ENCODE measurements at regions not wholly inside any gene's neighbourhood (a gene's known extent, or its start where the extent isn't known, plus 50 kb on each side); places are given as distances from the start of the nearest gene placed in this dataset.

DNA sequence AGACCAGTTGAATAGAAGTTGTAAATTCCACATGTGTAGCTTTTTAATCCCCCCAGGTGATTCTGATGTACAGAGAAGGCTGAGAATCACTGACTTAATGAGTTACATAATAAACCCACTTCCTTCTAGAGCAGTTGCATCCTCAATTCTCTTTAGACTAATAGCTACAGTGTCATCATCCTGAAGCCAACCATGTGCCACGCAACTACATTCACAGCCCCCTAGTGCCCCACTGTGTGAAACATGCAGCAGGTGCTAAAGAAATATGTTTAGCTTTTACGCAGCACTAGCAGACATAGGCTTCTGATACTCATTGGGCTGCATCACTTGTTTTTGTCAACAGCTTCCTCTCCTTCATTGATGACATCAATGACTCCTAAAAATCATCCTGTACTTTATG lies 1168.3 kb downstream of the BCL11B start (continued):
- TF ChIP-seq, protein P1, sequence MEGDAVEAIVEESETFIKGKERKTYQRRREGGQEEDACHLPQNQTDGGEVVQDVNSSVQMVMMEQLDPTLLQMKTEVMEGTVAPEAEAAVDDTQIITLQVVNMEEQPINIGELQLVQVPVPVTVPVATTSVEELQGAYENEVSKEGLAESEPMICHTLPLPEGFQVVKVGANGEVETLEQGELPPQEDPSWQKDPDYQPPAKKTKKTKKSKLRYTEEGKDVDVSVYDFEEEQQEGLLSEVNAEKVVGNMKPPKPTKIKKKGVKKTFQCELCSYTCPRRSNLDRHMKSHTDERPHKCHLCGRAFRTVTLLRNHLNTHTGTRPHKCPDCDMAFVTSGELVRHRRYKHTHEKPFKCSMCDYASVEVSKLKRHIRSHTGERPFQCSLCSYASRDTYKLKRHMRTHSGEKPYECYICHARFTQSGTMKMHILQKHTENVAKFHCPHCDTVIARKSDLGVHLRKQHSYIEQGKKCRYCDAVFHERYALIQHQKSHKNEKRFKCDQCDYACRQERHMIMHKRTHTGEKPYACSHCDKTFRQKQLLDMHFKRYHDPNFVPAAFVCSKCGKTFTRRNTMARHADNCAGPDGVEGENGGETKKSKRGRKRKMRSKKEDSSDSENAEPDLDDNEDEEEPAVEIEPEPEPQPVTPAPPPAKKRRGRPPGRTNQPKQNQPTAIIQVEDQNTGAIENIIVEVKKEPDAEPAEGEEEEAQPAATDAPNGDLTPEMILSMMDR (IDR thresholded peaks at IDR 0.05), result no peak

DNA sequence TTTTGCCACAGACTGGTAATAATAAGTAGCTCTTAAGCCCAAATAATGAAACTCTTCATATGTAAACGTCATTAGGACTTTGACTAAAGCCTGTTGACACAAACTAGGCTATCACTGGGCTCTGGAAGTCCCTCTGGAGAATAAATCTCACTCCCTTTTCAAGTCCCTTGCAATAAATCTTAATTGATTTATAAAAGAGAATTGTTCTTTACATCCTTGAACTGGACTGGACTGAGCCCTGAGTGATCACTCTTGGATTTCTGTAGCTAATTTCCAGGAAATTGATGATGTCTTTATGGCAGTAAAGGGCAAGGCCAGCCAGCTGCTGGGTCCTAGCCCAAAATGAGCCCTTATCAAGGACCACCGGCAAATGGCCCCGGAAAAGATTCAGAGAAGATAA lies 1162.7 kb downstream of the BCL11B start:
- H3K9me3 ChIP-seq, result no peaks in the 10 kb centered on the region
- no peaks in the 10 kb centered on the region for H3K4me1 ChIP-seq (ENCODE audit: control insufficient read depth in 1 of 2, insufficient read depth in 2 of 2, low read depth in 1 of 2, low read length in 1 of 2)
- POLR2A ChIA-PET, result no interaction called here
- WGBS (ENCODE audit: low lambda C conversion rate), result 0% methylated on average over 3 of the region's 3 CpGs
- H3K9ac ChIP-seq, result no peak overlapping the region
- no peak overlapping the region for H3K27ac ChIP-seq (ENCODE audit: low read depth in 2 of 2, low read length in 1 of 2)
- no peaks in the 10 kb centered on the region for H3F3A ChIP-seq (replicated peaks; ENCODE audit: insufficient read depth)
- CTCF ChIA-PET, result no interaction called here
- H3K9me2 ChIP-seq, result no peaks in the 10 kb centered on the region
- H2AFZ ChIP-seq (ENCODE audit: low read depth), result no peak overlapping the region
- H3K4me2 ChIP-seq, result no peak overlapping the region
- DNase-seq, result no peak
- H3K79me2 ChIP-seq (ENCODE audit: insufficient read depth), result no peaks in the 10 kb centered on the region
- H3K36me3 ChIP-seq (replicated peaks in 1 of 2; ENCODE audit: control insufficient read depth in 1 of 2, insufficient read depth in 2 of 2, low read length in 1 of 2), result no peaks in the 10 kb centered on the region
- no peaks in the 10 kb centered on the region for H4K20me1 ChIP-seq (ENCODE audit: insufficient read depth)
- H3K27me3 ChIP-seq (ENCODE audit: insufficient read depth), result no peaks in the 10 kb centered on the region
- TF ChIP-seq SMC3 (IDR thresholded peaks at IDR 0.05; ENCODE audit: low read depth, low read length) (no peak), NFIC (IDR thresholded peaks at IDR 0.05; ENCODE audit: borderline replicate concordance) (no peak), FOXJ3 (CRISPR knock-in tag; IDR thresholded peaks at IDR 0.05) (no peak), FOSL2 (IDR thresholded peaks at IDR 0.05; ENCODE audit: borderline replicate concordance, low read depth) (no peak), RFX5 (IDR thresholded peaks at IDR 0.05; ENCODE audit: low read length) (no peak), RXRA (IDR thresholded peaks at IDR 0.05; ENCODE audit: borderline replicate concordance, low read depth) (no peak), YY1 (IDR thresholded peaks at IDR 0.05; ENCODE audit: low read depth) (no peak), EP300 (IDR thresholded peaks at IDR 0.05; ENCODE audit: borderline replicate concordance in 1 of 2, low read depth in 1 of 2, low read length in 1 of 2) (no peak)
- TF ChIP-seq, protein P2, sequence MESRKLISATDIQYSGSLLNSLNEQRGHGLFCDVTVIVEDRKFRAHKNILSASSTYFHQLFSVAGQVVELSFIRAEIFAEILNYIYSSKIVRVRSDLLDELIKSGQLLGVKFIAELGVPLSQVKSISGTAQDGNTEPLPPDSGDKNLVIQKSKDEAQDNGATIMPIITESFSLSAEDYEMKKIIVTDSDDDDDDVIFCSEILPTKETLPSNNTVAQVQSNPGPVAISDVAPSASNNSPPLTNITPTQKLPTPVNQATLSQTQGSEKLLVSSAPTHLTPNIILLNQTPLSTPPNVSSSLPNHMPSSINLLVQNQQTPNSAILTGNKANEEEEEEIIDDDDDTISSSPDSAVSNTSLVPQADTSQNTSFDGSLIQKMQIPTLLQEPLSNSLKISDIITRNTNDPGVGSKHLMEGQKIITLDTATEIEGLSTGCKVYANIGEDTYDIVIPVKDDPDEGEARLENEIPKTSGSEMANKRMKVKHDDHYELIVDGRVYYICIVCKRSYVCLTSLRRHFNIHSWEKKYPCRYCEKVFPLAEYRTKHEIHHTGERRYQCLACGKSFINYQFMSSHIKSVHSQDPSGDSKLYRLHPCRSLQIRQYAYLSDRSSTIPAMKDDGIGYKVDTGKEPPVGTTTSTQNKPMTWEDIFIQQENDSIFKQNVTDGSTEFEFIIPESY (IDR thresholded peaks at IDR 0.05; ENCODE audit: borderline replicate concordance, low read depth), result no peak
- TF ChIP-seq, protein P3, sequence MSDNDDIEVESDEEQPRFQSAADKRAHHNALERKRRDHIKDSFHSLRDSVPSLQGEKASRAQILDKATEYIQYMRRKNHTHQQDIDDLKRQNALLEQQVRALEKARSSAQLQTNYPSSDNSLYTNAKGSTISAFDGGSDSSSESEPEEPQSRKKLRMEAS (IDR thresholded peaks at IDR 0.05; ENCODE audit: low read depth), result no peak
- TF ChIP-seq, protein P1 (IDR thresholded peaks at IDR 0.05), result no peak
- H3K4me3 ChIP-seq (ENCODE audit: low read depth in 2 of 2, low read length in 1 of 2), result no peak overlapping the region

Measured in SK-N-SH (cell line).